Renal pelvis (tissue), 1 donor: ENCODE measurements at regions not wholly inside any gene's neighbourhood (a gene's known extent, or its start where the extent isn't known, plus 50 kb on each side); places are given as distances from the start of the nearest gene placed in this dataset.
A peak's percentile ranks its signal among the peaks of the same experiment; 100 is the strongest.

Experiments
- DNase-seq: peaks from one replicate; pipeline ENCODE4 v3.0.0-alpha.2; 2013

DNA sequence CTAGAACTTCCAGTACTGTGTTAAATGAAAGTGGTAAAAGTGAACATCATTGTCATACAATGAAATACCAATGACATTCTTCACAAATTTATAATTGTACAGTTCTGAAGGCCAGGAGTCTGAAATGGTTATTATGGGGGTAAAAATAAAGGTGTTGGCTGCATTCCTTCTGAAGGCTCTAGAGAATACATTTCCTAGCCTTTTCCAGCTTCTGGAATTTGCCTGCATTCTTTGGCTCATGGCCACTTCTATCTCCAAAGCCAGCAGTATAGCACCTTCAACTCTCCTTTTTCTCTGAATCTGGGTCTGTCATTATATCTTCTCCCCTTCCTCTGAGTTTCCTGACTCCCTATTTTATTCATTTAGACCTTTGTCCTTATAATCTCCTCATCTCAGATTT is 1232.7 kb upstream of the TENM4 start:
- no peak for DNase-seq

DNA sequence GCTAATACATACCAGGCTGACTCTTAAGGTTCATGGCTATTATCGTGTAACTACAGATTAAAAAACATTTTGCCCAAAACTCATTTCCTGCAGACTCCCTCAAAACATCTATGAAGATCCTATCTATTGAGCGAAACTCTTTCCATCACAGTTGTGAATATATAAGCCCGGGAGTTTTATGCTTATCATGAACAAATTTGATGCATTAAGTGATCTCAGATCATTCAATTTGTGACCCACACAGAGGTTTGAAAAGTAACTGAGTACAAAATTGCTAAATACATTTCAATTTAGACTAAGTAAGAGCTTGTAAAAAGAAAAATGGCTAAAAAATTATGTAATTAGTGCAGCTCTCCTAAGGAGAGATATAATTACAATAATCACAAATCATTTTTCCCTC is 1228.8 kb upstream of the TENM4 start:
- no peak for DNase-seq

DNA sequence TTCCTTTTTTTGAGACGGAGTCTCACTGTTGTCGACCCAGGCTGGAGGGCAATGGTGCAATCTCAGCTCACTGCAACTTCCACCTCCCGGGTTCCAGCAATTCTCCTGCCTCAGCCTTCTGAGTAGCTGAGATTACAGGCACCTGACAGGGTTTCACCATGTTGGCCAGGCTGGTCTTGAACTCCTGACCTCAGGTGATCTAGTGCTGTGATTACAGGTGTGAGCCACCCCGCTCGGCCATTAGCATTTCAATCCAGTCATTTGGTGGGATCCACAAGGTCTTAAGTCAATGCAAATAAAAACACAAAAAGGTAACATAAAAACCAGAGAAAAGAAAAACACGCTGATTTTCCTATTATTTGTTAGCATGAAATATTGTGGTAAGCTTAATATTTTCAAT is 1227.2 kb upstream of the TENM4 start:
- DNase-seq, result no peak

DNA sequence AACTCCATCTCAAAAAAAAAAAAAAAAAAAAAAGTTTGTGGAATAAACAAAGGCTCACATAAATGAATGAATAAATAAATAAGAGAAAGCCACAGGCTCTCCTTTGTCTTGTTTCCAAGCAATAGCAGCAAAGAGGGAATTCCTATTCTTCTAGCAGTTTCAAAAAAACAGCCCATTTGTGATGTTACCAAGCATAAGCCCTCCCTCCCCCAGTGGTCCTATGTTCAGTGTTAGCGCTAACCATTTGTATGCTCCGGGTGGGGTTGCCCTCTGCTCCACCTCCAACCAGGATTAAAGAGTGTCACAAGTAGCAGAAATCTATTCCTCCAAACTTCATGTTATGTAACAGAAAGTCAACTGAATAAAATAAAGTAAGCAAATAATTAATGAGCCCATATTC is 1215.0 kb upstream of the TENM4 start:
- no peak for DNase-seq

DNA sequence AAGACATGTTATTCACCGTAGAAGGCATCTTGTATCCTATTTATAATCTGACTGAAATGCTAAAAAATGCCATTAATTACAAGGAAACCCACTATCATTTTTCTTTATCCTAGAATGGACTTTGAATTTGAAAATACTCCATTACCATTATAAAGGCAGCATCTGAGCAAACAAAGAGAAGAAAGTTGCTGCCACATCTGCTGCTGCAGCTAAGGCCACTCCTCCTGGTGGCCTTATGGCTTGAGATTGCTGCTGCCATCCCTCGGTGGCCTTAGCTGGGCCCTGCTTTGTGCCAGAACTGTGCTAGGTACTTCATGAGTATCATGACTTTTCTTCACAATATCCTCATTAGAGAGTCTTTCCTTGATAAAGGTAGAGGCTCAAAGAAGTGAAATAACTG is 1210.1 kb upstream of the TENM4 start:
- DNase-seq, result no peak

DNA sequence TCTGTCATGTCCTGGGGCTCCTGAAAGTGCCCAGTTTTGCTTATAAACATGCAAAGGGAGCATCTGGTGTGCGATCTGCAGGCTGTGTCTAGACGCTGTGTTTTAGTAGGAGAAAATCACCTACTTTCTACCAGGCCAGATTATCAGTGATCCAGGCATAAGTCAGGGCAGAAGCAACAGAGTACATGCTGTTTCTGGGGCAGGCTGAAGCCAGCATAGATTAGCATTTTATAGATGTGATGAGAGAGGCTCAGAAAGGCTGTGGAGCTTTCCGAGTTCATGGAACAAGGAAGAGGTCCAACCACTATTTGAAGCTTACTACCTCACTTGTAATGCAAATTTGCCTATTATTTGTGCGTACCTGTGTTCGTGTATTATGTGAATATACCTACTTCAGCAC is 1208.4 kb upstream of the TENM4 start:
- DNase-seq, result no peak

DNA sequence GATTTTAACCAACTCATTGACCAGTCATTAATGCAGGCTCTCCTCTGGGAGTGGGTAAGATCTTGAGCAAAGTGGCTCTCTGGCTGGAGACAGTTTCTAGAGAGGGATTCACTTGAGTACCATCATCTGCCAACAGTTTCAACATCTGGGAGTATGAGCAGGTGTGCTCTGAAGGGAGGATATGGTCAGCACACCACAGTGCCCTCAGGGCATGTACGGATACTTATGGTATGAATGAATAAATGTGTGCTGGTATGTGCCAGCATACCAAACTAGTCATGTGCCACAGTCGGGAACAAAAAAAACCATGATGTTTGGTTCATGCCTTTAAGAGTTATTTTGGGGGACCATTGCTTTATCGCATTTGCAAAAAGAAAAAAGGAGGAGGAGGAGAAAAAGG is 1197.5 kb upstream of the TENM4 start:
- no peak for DNase-seq

DNA sequence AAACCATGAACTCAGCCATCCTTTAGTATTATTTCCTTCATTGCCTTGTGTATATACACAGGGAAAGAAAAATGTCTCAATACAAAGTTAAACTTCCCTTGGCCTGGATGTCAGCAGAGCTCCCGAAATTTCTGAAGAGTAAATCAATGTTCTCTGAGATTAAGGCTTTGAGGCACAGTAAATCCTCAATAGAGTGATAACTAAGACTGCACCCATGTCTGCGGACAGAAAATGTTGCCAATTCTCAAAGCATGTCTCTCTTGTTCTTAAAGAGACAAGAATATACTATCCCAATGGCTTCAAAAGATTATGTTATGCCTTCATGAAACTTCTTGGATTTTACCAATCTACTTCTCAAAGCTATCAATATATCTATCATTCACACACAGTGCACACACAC is 1196.7 kb upstream of the TENM4 start:
- DNase-seq, result no peak

DNA sequence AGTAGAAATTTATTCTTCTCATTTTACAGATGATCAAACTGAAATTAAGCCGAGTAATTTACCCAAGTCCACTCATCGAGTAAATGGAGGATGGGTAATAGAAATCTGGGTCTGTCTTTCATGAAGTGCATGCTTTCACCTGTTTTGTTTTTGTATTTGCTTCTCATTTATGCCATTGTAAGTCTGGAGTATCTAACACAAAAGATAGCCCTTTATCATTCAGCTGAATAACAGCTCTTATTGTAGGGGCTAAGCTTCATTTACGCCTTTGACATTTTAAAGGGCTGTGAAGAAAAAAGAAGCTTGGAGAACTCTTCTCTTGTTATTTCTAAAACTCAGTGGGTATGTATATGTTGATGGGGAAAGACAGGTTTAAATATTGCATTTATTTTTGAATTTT is 1196.2 kb upstream of the TENM4 start:
- no peak for DNase-seq

DNA sequence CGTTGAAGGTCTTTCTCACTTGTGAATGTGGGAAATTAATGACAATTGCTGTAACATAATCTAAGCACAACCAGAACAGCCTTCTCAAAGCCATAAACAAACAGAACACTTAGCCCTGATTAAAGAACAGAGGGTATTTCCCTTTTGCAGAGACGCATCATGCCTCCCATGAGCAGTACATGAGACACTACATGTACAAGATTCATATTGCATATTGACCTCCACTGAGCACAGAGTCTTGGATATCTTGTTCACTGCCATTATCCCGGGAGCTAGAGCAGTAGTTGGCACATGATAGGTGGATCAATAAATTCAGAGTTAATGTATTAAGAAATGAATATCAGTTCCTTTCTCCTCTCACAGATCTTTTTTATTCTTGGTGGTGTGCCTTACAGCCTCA is 1194.3 kb upstream of the TENM4 start:
- DNase-seq, result no peak

DNA sequence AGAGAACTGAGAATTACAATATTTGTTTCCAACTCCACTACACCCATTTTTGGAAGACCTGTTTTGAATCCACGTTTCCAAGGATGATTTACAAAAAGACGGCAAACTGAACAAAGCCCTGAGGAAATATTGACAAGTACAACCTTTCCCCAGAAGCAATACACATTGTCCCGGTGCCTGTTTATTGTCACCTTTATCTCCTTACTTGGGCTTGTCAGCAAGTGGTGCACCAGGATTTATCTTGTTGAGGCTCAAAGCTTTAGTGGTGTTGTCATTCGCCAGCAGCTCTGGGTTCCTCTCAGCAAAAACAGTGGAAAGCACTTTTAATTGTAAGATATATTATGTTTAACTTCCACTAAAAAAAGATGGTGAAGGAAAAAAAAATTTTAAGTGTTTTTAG is 1191.9 kb upstream of the TENM4 start:
- DNase-seq, result no peak

DNA sequence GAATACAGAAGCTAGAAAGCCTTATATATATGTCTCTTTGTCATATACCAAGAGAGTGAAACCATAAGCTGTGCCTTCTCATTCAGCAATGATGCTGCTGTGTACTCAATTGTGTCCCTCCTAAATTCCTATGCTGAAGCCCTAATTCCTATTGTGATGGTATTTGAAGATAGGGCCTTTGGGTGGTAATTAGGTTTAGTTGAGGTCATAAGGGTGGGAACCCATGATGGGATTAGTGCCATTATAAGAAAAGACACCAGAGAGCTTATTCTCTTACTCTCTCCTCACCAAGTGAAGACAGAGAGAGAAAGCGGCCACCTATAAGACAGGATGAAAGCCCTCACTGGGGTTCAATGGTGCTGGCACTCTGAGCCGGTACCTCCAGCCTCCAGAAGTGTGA is 1191.3 kb upstream of the TENM4 start:
- no peak for DNase-seq

DNA sequence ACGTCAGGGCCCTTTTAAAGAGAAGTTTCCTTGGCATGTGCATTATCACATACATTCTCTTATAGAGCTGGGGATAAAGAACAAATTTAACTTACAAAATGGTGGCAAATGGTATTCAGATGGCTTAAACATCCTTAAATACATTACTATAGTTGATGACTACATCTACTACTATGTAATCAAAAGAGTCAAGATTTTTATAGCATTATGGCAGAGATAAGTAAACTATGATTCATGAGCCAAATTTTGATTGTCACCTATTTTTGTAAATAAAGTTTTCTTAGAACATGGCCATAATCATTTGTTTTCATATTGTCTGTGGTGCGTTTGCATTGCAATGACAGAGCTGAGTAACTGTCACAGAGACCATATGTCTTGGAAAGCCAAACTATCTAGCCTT is 1188.6 kb upstream of the TENM4 start:
- no peak for DNase-seq

DNA sequence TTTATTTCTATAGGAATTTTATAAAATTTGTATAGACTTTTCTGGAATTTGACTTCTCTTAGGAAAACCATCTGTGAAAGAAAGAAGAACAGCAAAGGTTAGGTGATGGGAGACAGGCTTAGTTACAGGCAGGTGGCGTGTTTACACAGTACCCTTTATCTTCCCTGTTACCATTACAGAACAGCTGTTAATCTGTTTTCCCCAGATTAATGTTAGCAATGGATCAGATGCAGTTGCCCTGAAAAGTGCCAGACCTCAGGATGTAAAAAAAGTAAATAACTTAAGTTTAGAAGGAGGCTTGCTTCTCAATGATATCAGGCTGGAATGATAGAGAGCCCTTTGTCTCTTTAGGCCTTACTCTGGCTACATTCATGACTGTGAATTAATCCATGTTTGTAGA is 1186.5 kb upstream of the TENM4 start:
- no peak for DNase-seq

DNA sequence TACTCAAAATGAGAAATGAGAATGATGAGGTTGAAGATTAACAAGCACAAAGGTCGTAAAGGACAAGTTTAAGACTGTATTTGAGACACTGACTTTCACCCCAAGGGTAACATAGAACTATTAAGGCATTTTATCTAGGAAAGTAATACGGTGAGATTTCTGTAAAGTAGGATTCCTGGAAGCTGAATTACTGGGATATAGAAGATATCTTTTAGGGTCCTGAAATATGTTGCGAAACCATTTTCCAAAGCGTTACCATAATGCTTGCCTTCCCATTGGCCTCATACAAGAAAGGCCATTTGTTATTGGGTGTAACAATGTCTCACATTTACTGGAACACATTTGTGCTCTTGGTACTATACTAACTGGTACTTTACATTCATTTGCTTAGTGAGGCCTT is 1185.9 kb upstream of the TENM4 start:
- no peak for DNase-seq

DNA sequence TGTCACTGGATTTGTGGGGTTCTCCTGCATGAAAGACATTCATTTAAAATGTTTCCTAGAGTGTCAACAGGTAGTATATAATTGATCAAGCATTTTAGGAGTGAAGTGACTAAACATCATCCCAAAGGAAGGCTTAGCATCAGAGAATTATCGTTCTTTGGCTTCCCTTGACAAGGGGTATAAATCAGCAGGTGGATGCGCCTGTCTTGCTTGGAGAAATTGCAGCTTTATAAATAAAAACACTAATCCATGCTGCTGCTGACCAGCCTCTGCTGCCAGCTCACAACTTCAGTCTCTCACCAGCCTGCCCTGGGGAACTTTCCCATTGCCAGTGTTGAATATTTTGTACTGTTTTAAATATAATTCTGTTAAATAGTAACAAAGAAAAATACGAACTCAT is 1184.7 kb upstream of the TENM4 start:
- DNase-seq, result no peak

DNA sequence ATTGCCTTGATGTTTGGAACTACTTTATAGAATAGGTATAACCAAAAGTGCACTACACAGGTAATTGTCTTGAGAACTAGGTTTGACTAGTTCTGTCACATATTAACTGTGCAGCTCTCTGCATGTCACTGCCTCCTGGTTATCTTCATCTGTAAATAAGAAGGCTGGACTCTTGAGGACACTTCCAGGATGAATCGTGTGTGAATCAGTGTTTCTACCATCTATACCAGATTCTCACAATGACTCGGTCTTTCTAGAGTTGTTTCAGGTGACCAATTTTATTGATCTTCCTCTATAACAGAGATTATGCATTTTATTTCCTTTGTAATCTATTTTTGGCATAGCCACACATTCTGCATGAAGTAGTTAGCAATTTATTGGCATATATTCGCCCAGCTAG is 1181.0 kb upstream of the TENM4 start:
- no peak for DNase-seq

DNA sequence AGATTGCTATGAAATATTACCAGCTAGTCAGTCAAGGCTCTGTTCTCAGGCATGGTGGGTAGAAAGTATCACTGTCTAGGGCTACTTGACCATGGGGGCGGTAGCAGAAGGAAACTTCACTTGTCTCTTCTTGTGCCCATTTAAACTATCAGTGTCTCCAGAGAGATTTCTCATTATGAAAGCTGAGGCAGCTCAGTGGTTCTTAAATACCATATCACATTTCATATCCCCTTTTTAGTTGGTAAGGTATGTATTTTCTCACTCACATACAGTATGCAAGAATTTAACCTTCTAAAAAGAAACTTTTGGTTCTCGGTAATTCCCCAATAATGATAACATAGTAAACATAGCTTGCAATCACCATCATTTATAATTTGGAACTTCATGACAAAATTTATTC is 1180.0 kb upstream of the TENM4 start:
- DNase-seq, result no peak

DNA sequence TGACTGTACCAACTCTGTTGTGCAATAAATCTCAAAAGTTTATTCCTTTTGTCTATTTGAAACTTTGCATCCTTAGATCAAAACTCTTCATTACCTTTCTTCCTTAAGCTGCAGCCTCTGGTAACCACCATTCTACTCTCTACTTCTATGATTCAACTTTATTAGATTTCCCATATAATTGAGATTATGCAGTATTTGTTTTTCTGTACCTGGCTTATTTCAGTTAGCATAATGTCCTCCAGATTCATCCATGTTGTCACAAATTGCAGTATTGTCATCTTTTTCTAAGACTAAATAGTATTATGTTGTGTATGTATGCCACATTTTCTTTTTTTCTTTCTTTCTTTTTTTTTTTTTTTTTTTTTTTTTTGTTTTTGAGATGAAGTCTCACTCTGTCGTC is 1176.3 kb upstream of the TENM4 start:
- DNase-seq, result no peak

DNA sequence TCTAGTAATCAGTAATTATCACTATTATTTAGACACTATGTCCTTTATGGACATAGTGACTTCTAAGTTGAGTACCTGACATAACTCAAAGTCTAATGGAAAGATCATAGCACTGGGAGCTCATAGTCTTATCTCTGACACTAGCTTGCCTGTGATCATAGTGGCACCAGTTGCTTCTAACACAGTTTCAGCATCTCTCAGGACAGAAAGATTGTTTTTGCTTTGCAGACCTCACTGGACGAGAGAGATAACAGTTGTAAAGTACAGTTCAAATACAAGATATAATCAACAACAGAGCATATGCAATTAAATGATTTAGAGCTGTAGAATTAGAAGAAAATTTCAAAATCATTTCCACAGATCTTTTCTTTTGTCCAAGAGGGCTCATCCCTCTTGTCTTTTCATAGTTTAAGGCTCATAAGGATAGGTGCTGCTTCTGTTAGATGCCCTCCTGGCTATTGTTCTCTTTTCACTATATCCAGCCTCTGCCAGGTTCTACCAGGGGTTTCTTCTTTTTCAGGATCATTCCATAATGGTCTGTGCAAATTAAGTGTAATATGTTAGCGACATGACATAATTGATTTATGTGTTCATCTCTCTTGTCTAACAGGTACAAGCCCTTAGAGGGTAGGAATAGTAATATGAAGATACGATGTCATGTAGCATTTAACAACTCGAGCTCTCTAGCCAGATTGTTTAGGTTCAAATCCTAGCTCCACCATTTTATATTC is 1175.4 kb upstream of the TENM4 start:
- DNase-seq, result no peak

DNA sequence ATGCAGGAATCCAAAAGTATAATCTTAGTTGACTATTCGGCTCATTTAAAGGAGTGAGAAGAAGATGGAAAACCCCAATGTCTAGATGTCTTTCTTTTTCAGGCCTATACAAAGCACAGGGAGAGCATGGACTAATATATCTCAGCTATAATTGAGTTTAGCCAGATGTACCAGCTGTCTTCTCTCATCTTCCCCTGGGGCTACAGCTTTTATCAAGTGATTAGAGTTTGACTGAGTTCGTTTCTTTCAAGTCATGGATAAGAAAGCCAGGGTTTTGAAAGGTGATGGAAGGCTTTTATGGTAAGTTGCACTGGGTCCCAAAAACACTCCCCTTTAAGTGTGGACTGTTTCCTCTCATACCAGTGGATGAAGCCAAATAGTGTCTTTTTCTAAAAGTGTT is 1172.8 kb upstream of the TENM4 start:
- peak; percentile 11 for DNase-seq

DNA sequence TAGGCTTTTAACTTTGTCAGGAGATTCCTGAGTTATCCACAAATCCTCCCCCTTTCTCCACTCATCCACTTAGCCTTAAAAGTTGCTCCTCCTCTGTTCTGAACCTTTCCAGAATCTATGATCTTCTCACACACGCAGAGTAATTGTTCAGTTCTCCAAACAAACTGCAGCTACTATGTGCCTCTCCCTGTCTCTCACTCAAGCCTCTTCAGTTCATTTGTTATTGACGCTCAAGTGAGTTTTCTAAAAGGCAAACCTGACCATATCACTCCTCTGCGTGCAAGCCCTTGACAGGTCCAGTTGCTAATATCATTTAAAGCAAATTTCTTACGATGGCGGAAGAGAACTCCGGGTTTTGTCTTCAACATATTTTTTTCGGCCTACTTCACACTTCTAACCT is 1169.7 kb upstream of the TENM4 start:
- DNase-seq, result no peak

DNA sequence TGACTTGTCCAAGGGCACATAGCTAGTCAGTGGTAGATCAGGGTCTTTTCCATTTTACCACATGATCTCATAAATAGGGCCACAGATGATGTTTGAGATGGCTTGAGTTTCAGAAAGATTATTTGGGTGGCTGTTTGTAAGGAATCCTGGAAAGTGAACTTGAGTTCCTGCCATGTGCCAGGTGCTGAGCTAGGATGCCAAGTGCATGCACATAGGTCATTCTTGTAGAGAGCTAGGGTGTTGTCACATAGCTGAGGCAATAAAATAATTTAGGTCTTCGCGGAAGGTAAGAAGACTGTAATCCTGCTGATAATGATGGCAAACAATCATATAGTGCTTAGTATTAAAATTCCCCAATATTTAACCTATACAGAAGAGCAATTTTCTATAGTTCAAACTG is 1162.6 kb upstream of the TENM4 start:
- no peak for DNase-seq

DNA sequence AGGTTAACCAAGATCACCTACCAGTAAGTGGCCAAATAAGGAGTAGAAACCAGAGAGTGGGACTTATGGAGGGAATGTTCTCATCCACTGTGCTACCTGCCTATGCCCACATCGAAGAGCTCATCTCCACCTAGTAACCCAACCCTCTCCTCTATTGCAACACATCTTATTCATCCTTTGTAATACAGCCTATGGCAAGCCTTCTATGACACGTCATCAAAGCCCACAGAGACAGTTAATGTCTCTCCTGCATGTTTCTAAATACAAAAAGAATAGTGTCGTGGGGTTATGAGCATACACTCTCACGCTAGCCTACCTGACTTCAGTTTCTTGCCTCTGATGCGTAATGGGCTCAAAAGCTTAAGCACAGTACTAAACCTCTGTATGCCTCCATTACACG is 1158.1 kb upstream of the TENM4 start:
- no peak for DNase-seq

DNA sequence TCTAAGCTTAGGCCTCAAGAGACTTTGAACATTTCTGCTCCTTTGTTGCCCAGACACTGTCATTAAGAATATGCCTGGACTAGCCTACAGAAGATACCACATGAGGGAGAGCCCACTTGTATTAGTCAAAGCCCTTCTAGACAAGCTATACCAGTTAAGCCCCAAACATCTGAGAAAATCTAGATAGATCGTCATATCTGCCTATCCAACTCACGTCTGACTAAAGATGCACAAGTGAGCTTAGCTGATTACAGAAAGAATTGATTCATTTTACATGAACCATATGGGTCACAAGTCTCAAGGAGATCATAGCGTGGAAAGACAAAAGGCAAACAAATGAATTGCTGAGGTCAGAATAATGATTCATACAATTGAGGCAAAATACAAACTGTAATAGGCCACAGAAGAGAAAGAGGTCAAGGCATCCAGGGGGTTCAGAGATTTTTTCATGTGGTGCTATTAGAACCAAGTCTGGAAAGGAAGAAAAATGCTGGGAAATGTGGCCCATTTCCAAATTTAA is 1155.5 kb upstream of the TENM4 start:
- DNase-seq, result no peak
